GM12878 (cell line): ENCODE measurements at regions not wholly inside any gene's neighbourhood (a gene's known extent, or its start where the extent isn't known, plus 50 kb on each side); places are given as distances from the start of the nearest gene placed in this dataset.

Experiments
- ATAC-seq: fragments of 200-7000 bp; cut with Tn5 transposase; 3 replicates; pipeline ENCODE4 v1.9.1; 2020; ENCODE audit warnings: mild to moderate bottlenecking, moderate library complexity
- BruUV-seq: library from RNA; stranded (reverse); fragments of 400-500 nt; replicated peaks from 2 replicates; lab custom pipeline; 2021; lab: Mats Ljungman, UMichigan
- CTCF ChIA-PET: fragments of 300-600 bp; sonication (Branson Sonifier 250); formaldehyde crosslinking; extraction: SDS; loops from one replicate; lab custom pipeline; 2021; ENCODE audit warnings: inconsistent platforms; lab: Yijun Ruan, JAX
- POLR2A ChIA-PET: fragments of 350-600 bp; formaldehyde crosslinking; extraction: SDS; loops from one replicate; lab custom pipeline; 2021; ENCODE audit warnings: inconsistent platforms; lab: Charles Lee
- RAD21 ChIA-PET: fragments of 300-600 bp; sonication (Branson Sonifier 250); formaldehyde crosslinking; loops from one replicate; lab custom pipeline; 2023; ENCODE audit warnings: antibody characterized with exemption; ENCODE audit not compliant: unreplicated experiment; lab: Charles Lee
- SMC1A ChIA-PET: fragments of 300-600 bp; sonication (Branson Sonifier 250); formaldehyde crosslinking; loops from one replicate; lab custom pipeline; 2023; ENCODE audit not compliant: unreplicated experiment, uncharacterized antibody; lab: Charles Lee
- DNase-seq: peaks from one replicate; pipeline ENCODE4 v3.0.0-alpha.2; 2011; ENCODE audit warnings: low read depth, low spot score
- FAIRE-seq: peaks from 3 replicates; lab custom pipeline; 2011; peaks lifted over from hg19 to GRCh38; lab: Jason Lieb, UNC
- H2AFZ ChIP-seq: 2 replicates; pipeline ENCODE4 v1.6.0; 2011; ENCODE audit warnings: low read depth, low read length, control low read depth; ENCODE audit not compliant: control insufficient read depth
- H3K27ac ChIP-seq: 2 replicates; pipeline ENCODE4 v1.5.1; 2011; ENCODE audit warnings: control low read depth; ENCODE audit not compliant: control insufficient read depth, insufficient read depth
- H3K27me3 ChIP-seq, 2 experiments: replicated peaks in 1 of 2; 2 replicates each; pipeline versions ENCODE4 v1.6.0 to v1.6.1; 2011; ENCODE audit warnings: low read length in 1 of 2; ENCODE audit not compliant: control insufficient read depth in 2 of 2, insufficient read depth in 2 of 2
- H3K36me3 ChIP-seq, 2 experiments: 2 replicates each; pipeline ENCODE4 v1.5.1; 2011; ENCODE audit warnings: low read length in 1 of 2; ENCODE audit not compliant: control insufficient read depth in 2 of 2, insufficient read depth in 2 of 2
- H3K4me1 ChIP-seq: 2 replicates; pipeline ENCODE4 v1.6.1; 2011; ENCODE audit warnings: mild to moderate bottlenecking, low read length, moderate library complexity, mixed read lengths; ENCODE audit not compliant: control insufficient read depth, insufficient read depth
- H3K4me2 ChIP-seq: 2 replicates; pipeline ENCODE4 v1.6.0; 2011; ENCODE audit warnings: control low read depth; ENCODE audit not compliant: control insufficient read depth, insufficient read depth
- H3K4me3 ChIP-seq: fragments of 200-600 bp; sonication (generic); 2 replicates; pipeline ENCODE4 v1.5.1; 2016
- H3K79me2 ChIP-seq: 2 replicates; pipeline ENCODE4 v1.6.0; 2011; ENCODE audit warnings: low read length; ENCODE audit not compliant: control insufficient read depth, insufficient read depth
- H3K9ac ChIP-seq: 2 replicates; pipeline ENCODE4 v1.8.0; 2011; ENCODE audit warnings: low read length, control low read depth, mixed read lengths; ENCODE audit not compliant: control insufficient read depth, insufficient read depth
- H3K9me3 ChIP-seq: replicated peaks from 3 replicates; pipeline ENCODE4 v1.5.1; 2011; ENCODE audit warnings: mild to moderate bottlenecking, low read length; ENCODE audit not compliant: control insufficient read depth, insufficient read depth
- H4K20me1 ChIP-seq: 2 replicates; pipeline ENCODE4 v1.6.0; 2011; ENCODE audit not compliant: control insufficient read depth, insufficient read depth
- CEBPZ ChIP-seq: fragments of 150-350 bp; IDR thresholded peaks from 2 replicates; pipeline ENCODE4 v1.6.1; 2016; ENCODE audit warnings: low read depth, low read length
- E4F1 ChIP-seq: fragments of 450-650 bp; IDR thresholded peaks from 2 replicates; pipeline ENCODE4 v1.6.1; 2018; ENCODE audit warnings: borderline replicate concordance, mild to moderate bottlenecking; ENCODE audit not compliant: partially characterized antibody
- EP300 ChIP-seq, 2 experiments: fragments of 150-350 bp in 1 of 2; IDR thresholded peaks; 2 replicates each; pipeline ENCODE4 v1.6.1; 2011 to 2012; ENCODE audit warnings: low read depth in 2 of 2, low read length in 2 of 2, borderline replicate concordance in 1 of 2, improper control_type of control experiment in 1 of 2, inconsistent platforms in 1 of 2; ENCODE audit not compliant: control insufficient read depth in 1 of 2
- MAX ChIP-seq: IDR thresholded peaks from 2 replicates; pipeline ENCODE4 v1.6.1; 2012; ENCODE audit warnings: low read depth, low read length, improper control_type of control experiment
- MYC ChIP-seq: IDR thresholded peaks from 2 replicates; pipeline ENCODE4 v1.6.1; 2011; ENCODE audit warnings: mild to moderate bottlenecking, low read length, moderate library complexity, inconsistent platforms; ENCODE audit not compliant: insufficient read depth, insufficient replicate concordance, insufficient read length, severe bottlenecking
- NR2C1 ChIP-seq: fragments of 450-650 bp; IDR thresholded peaks from 2 replicates; pipeline ENCODE4 v1.6.1; 2017; ENCODE audit warnings: antibody characterized with exemption, mild to moderate bottlenecking, moderate library complexity
- NR2C2 ChIP-seq: IDR thresholded peaks from 2 replicates; pipeline ENCODE4 v1.6.1; 2011; ENCODE audit warnings: borderline replicate concordance, low read depth; ENCODE audit not compliant: control insufficient read depth, insufficient read length
- NRF1 ChIP-seq: conservative IDR thresholded peaks from 2 replicates; pipeline ENCODE4 v1.6.1; 2011; ENCODE audit warnings: mild to moderate bottlenecking, low read depth, low read length, improper control_type of control experiment
- ZBED1 ChIP-seq: IDR thresholded peaks from 2 replicates; pipeline ENCODE4 v1.6.1; 2016; ENCODE audit warnings: borderline replicate concordance
- WGBS: methylation state at CpG from one replicate; pipeline ENCODE4 v1.1.6; 2016; ENCODE audit warnings: low lambda C conversion rate; ENCODE audit not compliant: insufficient replicate concordance, insufficient coverage; ENCODE audit errors: missing lambda C conversion rate; 5-methylcytosine and 5-hydroxymethylcytosine counted together
- in situ Hi-C: fragments of 300-500 bp; cut with MboI; formaldehyde crosslinking; loops from 9 replicates; pipeline ENCODE4 v1.14.3; 2018; ENCODE audit warnings: mixed read lengths
- intact Hi-C: fragments of 100-400 bp; cut with micrococcal nuclease; formaldehyde crosslinking; loops from one replicate; pipeline ENCODE4 v1.14.2; 2022; ENCODE audit not compliant: unreplicated experiment

GRCh38 chr7:124201768-124202349, 169.0 kb upstream of the TMEM229A start (continued):
- TF ChIP-seq NR2C1: no peak
- TF ChIP-seq EP300 (IDR thresholded peaks at IDR 0.05; ENCODE audit: borderline replicate concordance in 1 of 2, control insufficient read depth in 1 of 2, low read depth in 2 of 2, low read length in 2 of 2): no peak
- TF ChIP-seq MAX: no peak

GRCh38 chr7:124196519-124196918, 163.7 kb upstream of the TMEM229A start:
- SMC1A ChIA-PET: no interaction called here
- Histone ChIP-seq H3K79me2 (no peaks in the 10 kb centered on the region), H3K9me3 (no peaks in the 10 kb centered on the region), H3K36me3 (no peaks in the 10 kb centered on the region), H3K4me2 (no peak overlapping the region), H4K20me1 (no peaks in the 10 kb centered on the region), H3K27me3 (no peaks in the 10 kb centered on the region), H3K4me3 (no peak overlapping the region), H2AFZ (no peak overlapping the region), H3K4me1 (no peaks in the 10 kb centered on the region), H3K9ac (no peak overlapping the region), H3K27ac (no peak overlapping the region)
- no peak for DNase-seq
- in situ Hi-C loops: no loop called here
- RAD21 ChIA-PET: no interaction called here
- FAIRE-seq: no peak
- ATAC-seq: no peak
- TF ChIP-seq ZBED1 (no peak), MYC (no peak)
- 0% methylated on average over 2 of the region's 2 CpGs for WGBS
- intact Hi-C loops: no loop called here
- no TSS peak for BruUV-seq
- CTCF ChIA-PET: interaction anchor here (0.9 kb wide), 1 partner anchor 8 kb away, joined by 3 read pairs; no protein-coding TSS in a partner anchor
- POLR2A ChIA-PET: no interaction called here

- SMC1A ChIA-PET: no interaction called here
- ATAC-seq (no peak), DNase-seq (no peak), FAIRE-seq (no peak)
- CTCF ChIA-PET: no interaction called here
- POLR2A ChIA-PET: no interaction called here
- Histone ChIP-seq H4K20me1 (no peaks in the 10 kb centered on the region), H3K36me3 (no peaks in the 10 kb centered on the region), H2AFZ (no peak overlapping the region), H3K4me3 (no peak overlapping the region), H3K27me3 (no peaks in the 10 kb centered on the region), H3K79me2 (no peaks in the 10 kb centered on the region), H3K4me2 (no peak overlapping the region), H3K27ac (no peak overlapping the region), H3K4me1 (no peaks in the 10 kb centered on the region), H3K9ac (no peak overlapping the region), H3K9me3 (no peaks in the 10 kb centered on the region)
- no TSS peak for BruUV-seq
- intact Hi-C loops (no loop called here), in situ Hi-C loops (no loop called here)
- RAD21 ChIA-PET: interaction anchor here (1.9 kb wide), 1 partner anchor 82 kb away, joined by 6 read pairs; no protein-coding TSS in a partner anchor
- TF ChIP-seq E4F1 (no peak), NRF1 (no peak), CEBPZ (no peak), NR2C2 (no peak)
Observed at GRCh38 chr7:124192885-124193284, 160.0 kb upstream of the TMEM229A start.
